DMS 273 (cell line): ENCODE measurements at regions not wholly inside any gene's neighbourhood (a gene's known extent, or its start where the extent isn't known, plus 50 kb on each side); places are given as distances from the start of the nearest gene placed in this dataset.

Source experiments
- DNase-seq: peaks from one replicate; lab custom pipeline; 2025; ENCODE audit not compliant: unreplicated experiment; lab: John Stamatoyannopoulos, UW

DNA sequence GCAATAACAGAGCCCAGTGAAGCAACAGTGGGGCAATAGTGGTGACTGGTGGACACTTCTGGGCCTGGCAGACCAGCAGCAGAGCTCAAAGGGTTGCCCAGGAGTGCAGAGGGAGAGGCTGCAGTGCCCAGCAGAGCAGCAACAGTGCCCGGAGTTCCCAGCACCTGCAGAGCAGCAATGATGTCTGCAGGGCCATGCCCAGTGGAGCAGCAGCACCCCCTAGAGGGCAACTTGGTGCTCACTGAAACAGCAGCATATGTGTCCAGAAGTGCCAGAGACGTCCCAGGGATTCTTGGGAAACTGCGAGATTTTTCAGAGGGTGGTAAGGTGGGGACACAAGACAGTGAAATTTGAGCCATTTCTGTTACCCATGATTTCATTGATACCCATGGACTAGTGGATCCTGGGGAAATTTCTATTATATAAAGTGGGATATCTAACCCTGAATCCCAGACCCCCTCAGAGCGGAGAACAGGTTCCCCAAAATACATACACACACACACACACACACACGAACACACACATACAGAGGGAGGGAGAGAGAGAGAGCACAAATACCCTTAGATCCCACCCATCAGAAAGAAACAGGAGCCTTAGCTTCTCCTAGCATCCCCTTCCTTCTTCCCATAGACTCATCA lies 156.9 kb upstream of the GJB5 start:
- DNase-seq, result peak; percentile 85

DNA sequence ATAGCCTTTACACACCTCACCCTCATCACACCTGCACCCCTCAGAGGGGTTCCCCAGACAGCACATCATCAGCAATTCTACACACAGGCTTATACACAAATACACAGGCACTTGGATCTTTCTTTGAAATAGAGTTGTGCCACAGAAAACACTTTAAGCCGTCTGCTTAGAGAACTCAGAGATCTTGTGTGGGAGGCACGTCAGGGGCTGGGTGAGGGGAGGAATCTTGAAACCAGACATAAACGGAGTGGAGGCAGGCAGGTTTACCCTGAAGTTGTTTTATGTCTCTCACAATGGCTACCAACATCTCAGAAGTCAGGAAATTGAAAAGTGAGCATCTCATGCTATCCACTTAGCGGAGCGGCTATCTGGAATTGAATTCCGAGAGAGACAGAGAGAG lies 151.9 kb upstream of the GJB5 start:
- DNase-seq, result no peak

- no peak for DNase-seq
Measured at GRCh38 chr1:34603594-34603993, 151.3 kb upstream of the GJB5 start.

- no peak for DNase-seq
Measured at GRCh38 chr1:34606504-34606903, 148.3 kb upstream of the GJB5 start.

- no peak for DNase-seq
Measured at GRCh38 chr1:34610063-34610462, 144.8 kb upstream of the GJB5 start.

DNA sequence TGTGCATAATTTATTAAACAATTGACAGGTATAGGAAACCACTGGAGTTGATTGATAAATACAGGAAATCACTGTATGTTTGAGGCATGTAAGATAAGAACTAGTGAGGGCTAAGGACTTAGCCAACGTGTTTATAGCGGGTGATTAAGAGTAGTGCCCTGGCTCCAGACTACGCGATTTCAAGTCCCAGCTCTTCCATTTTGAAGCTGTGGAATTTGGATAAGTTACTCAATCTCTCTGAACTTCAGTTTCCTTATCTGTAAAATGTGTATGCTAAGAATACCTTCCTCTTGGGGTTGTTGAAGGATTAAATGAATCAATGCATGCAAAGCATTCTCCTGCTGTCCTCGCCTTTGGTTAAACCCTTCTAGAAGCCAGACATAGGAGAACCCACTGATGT lies 143.3 kb upstream of the GJB5 start:
- no peak for DNase-seq

- no peak for DNase-seq
Measured at GRCh38 chr1:34612091-34612827, 142.6 kb upstream of the GJB5 start.

- no peak for DNase-seq
Measured at GRCh38 chr1:34617321-34618118, 137.3 kb upstream of the GJB5 start.

DNA sequence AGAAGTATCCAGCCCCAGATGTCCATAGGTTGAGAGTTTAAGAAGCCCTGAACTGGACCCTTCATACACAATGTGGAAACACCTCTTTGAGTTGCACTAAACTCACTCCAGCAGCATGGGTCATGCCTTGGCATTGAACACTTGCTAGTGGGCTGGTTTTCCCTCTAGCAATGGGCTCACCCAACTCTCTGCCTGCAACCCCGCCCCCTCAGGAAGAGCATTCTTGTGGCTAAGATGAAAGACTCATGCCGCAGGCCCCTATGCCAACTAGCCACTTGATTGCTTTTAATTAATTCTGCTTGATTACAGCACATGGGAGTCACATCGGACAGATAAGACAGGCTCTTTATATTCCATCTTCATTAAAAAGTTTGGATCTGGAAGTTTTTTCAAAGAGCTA lies 136.5 kb upstream of the GJB5 start:
- DNase-seq, result no peak

- peak; percentile 6 for DNase-seq
Measured at GRCh38 chr1:34619256-34619655, 135.6 kb upstream of the GJB5 start.

- DNase-seq, result no peak
Measured at GRCh38 chr1:34621916-34622315, 132.9 kb upstream of the GJB5 start.

DNA sequence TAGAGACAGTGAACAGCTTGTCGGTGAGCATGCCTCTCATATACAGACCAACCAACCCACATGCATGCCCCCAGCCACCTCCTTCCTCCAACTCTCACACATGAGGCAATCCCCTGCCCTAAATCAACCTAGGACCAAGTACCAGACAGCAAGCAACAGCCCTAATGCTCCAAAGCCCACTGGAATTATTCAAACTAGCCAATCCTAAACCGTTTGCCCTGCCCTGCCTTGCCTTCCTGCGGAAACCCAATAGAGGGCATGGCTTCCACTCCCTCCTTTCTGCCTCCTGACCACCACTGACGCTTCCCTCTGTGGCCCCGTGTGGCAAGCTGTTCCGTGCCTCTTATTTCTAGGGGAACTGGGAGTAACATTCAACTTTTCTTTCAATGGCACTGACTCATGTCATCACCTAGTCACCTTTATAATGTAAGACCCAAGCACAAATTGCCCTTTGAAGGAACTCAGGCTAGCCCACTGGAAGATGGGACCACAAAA lies 129.3 kb upstream of the GJB5 start:
- no peak for DNase-seq

DNA sequence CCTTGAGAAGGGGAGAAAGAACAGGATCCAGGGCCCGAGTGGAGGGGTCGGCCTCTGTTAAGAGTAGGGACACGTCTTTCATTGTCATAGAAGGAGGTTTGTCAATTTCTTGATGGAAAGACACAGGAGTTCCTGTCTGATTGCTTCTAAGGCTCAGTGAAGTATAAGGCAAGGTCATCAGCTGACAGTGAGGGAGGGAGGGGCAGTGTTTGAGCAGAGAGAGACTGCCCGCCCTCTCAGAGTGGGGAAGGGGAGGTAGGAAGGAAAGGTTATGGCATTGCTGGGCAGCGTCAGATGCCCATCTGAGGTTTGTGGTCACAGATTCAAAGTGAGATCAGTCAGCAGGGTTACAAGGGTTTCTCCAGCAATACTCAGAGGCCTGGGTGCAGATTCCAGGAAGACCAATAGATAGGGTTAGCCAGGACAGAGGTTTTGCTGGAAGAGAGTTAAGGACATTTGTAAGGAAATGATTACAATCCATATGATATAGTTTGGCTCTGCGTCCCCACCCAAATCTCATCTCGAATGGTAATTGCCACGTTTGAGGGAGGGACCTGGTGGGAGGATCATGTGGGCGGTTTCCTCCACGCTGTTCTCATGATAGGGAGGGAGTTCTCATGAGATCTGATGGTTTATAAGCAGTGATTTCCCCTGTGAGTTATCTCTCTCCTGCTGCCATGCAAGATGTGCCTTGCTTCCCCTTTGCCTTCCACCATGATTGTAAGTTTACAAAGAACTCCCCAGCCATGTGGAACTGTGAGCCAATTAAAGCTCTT lies 127.2 kb upstream of the GJB5 start:
- no peak for DNase-seq

GRCh38 chr1:34631126-34631525 lies 123.7 kb upstream of the GJB5 start:
- no peak for DNase-seq

DNA sequence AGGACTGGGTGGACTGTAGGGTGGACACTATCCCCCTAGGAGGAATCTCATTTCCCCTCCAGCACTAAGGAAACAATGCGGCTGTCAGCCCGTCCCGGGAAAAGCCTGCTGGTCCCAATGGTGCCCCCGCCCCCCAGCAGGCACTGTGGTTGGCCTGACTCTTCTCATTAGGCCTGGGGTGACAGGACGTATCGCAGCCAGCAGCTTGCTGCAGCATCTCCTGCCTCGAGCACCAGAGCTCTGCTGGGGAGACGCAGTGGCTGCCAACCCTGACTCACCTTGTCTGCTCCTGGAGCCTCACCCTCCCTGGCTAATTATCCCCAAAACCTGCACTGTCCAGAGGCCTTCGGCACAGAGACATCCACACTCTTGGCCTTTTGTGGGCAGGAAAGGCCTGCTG lies 115.1 kb upstream of the GJB5 start:
- DNase-seq, result no peak

DNA sequence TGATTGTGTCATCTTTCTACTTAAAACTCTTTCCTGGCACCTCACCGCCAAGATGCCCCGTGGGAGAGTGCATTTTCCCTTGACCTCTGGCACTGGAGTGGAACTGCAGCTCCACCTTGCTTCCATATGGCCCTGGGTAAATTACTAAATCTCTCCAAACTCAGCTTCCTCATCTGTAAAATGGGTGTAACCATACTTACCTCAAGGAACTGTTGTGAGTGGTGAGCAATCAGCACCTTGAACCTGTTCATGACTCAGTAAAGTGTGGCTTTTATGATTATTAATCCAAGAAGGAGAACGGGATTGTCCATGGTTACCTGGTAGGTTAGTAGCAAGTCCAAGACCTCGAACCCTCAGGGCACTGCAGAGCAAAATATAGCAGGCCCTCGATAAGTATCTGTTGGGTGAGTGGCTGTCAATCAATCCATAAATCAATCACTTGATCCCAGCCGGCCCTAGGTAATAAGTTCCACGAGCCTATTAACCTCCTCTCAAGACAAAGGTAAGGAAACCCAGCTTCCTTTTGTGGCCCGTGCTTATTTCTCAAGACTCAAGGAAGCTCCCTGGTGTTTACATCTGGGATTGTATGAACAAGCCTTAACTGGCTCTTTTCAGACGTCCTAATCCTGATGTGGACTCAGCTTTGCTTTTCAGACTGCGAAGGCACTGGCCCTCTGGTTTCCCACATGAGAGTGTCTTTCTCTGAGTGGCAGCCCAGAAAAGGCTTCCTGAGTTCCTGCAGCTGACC lies 114.0 kb upstream of the GJB5 start:
- DNase-seq, result no peak

GRCh38 chr1:34642679-34643078 lies 112.2 kb upstream of the GJB5 start:
- DNase-seq, result peak; percentile 25

- DNase-seq, result no peak
Measured at GRCh38 chr1:34645109-34645688, 109.6 kb upstream of the GJB5 start.

DNA sequence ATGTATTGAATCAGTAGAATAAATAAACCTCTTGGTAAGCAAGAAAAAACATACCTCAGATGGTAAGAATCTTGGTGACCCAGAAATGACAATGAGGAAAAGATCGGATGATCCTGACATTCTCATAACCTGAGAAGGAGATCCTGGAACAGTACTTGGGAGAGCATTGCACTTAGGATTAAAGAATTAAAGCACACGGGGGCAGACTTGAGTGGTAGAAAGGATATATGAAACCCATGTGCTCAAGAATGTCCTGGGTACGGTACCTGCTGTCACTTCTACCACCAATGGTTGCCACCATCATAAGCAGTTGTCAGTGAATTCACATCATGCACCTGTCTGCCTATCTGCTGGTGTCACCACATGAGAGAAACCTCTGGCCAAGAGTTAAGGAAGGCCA lies 108.9 kb upstream of the GJB5 start:
- DNase-seq, result peak; percentile 16

DNA sequence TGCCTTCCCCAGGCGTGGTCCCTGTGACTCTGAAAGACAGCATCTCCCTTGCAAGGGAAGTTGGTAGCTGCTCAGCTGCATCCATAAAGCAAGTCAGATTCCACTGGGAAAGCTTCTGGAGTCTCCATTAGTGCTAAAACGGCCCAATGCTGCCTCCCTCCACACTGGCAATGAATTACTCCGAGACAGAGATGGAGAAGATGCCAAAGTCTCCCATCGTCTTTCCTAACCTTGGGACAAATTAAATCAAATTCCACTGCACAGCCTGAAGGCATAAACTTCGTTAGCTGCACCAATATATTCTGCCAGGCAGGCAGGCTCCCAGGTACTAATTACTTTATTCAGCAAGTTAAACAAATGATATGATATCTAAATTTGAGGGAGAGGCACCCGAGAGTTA lies 106.3 kb upstream of the GJB5 start:
- DNase-seq, result no peak
